Right lobe of liver (tissue), 6 donors: ENCODE measurements at regions not wholly inside any gene's neighbourhood (a gene's known extent, or its start where the extent isn't known, plus 50 kb on each side); places are given as distances from the start of the nearest gene placed in this dataset.

Experiments used
- ATAC-seq, 4 donors: fragments of 200-7000 bp; cut with Tn5 transposase; one replicate each; pipeline ENCODE4 v1.9.1; 2020; ENCODE audit warnings: mild to moderate bottlenecking in 4 of 4, moderate library complexity in 4 of 4
- DNase-seq, 3 donors: peaks; one replicate each; pipeline ENCODE4 v3.0.0-alpha.2; 2020
- H3K27ac ChIP-seq, 3 donors: fragments of 200-600 bp; one replicate each; pipeline ENCODE4 v1.8.0; 2022
- H3K27me3 ChIP-seq, 2 donors: fragments of 200-600 bp; one replicate each; pipeline ENCODE4 v1.8.0; 2022
- H3K36me3 ChIP-seq, 4 donors: fragments of 200-600 bp; sonication (generic) in 1 of 4; one replicate each; pipeline versions ENCODE4 v1.5.1 to v1.8.0; 2017 to 2022; ENCODE audit warnings: control low read depth in 1 of 4
- H3K4me1 ChIP-seq, 4 donors: fragments of 200-600 bp; sonication (generic) in 1 of 4; one replicate each; pipeline versions ENCODE4 v1.5.1 to v1.8.0; 2017 to 2022; ENCODE audit warnings: control low read depth in 1 of 4
- H3K4me3 ChIP-seq, 3 donors: fragments of 200-600 bp; one replicate each; pipeline ENCODE4 v1.8.0; 2022
- H3K9me3 ChIP-seq, 4 donors: fragments of 200-600 bp; sonication (generic) in 1 of 4; one replicate each; pipeline versions ENCODE4 v1.5.1 to v1.8.0; 2017 to 2022; ENCODE audit warnings: control low read depth in 1 of 4
- POLR2A ChIP-seq: fragments of 450-650 bp; IDR thresholded peaks from one replicate; pipeline ENCODE4 v1.6.1; 2017; ENCODE audit warnings: antibody characterized with exemption, mild to moderate bottlenecking
- WGBS: methylation state at CpG from one replicate; pipeline ENCODE4 v1.1.6; 2018; ENCODE audit warnings: low coverage, low lambda C conversion rate; ENCODE audit not compliant: insufficient coverage; ENCODE audit errors: missing lambda C conversion rate; 5-methylcytosine and 5-hydroxymethylcytosine counted together
- intact Hi-C, 2 donors: fragments of 100-400 bp; cut with DNase I; formaldehyde crosslinking; loops; one replicate each; pipeline versions ENCODE4 v1.11.2 to v1.14.1; 2022
- TF ChIP-seq, protein P1 (sequence below), 4 donors: fragments of 200-600 bp in 3 of 4; fragments of 450-650 bp in 1 of 4; IDR thresholded peaks; one replicate each; pipeline versions ENCODE4 v1.5.1 to v1.8.0; 2016 to 2022; ENCODE audit warnings: antibody characterized with exemption in 4 of 4, mild to moderate bottlenecking in 2 of 4
- donor health status: DM: no; HTN: yes; CAD: no.
- donor health status: DM: no; HTN: no; CAD: no.
- donor health status: DM: no; HTN: no; CAD: no.
- donor health status: DM: no; HTN: yes; CAD: no.
- donor health status: DM: no; HTN: yes; CAD: no.

DNA sequence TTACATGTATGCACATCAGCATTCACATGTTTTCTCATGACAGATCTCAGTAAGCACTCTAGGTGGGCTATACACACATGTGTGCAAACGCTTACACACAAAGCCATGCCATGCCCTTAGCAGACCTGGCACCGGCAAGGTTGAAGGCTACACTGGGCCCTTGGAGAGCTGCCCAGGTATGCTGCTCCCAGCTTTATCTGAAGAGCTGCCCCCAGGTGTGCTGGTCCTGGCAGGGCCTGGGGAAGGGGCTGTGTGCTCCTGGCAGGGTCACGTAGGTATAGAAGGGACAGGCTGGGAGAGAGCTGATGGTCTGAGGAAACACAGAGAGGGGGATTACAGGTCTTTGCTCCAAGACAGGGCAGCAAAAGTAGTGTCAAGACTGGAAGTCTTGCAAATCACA, 146.7 kb upstream of the VANGL1 start:
- intact Hi-C loops = no loop called here
- 84% methylated on average over 2 of the region's 3 CpGs for WGBS
- H3K36me3 ChIP-seq = no peaks in the 10 kb centered on the region
- DNase-seq = no peak
- ATAC-seq = no peak
- TF ChIP-seq, protein P1, sequence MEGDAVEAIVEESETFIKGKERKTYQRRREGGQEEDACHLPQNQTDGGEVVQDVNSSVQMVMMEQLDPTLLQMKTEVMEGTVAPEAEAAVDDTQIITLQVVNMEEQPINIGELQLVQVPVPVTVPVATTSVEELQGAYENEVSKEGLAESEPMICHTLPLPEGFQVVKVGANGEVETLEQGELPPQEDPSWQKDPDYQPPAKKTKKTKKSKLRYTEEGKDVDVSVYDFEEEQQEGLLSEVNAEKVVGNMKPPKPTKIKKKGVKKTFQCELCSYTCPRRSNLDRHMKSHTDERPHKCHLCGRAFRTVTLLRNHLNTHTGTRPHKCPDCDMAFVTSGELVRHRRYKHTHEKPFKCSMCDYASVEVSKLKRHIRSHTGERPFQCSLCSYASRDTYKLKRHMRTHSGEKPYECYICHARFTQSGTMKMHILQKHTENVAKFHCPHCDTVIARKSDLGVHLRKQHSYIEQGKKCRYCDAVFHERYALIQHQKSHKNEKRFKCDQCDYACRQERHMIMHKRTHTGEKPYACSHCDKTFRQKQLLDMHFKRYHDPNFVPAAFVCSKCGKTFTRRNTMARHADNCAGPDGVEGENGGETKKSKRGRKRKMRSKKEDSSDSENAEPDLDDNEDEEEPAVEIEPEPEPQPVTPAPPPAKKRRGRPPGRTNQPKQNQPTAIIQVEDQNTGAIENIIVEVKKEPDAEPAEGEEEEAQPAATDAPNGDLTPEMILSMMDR (IDR thresholded peaks at IDR 0.05) = no peak
- no peak for TF ChIP-seq POLR2A
- no peaks in the 10 kb centered on the region for H3K4me1 ChIP-seq
- no peak overlapping the region for H3K4me3 ChIP-seq
- H3K27ac ChIP-seq = no peak overlapping the region
- no peaks in the 10 kb centered on the region for H3K27me3 ChIP-seq
- H3K9me3 ChIP-seq = no peaks in the 10 kb centered on the region

DNA sequence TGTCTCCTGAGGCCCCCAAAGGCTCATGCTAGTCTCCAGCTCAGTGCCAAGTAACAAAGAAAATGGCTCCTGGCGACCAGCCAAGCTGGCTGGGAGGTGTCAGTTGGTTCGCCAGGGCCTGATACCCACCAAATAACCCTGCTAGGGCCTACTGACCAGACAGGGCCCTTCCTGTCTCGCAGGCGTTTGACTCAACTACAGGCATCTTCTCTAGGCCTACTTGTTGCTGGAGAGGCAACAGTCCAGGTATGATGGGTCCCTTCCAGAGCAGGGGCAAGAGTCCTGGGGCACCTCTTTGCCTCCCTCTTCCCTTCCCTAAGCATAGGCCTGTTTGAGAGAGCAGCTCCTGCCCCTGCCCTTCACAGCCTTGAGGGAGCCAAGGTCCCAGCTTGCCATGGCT, 147.9 kb upstream of the VANGL1 start:
- Histone ChIP-seq H3K9me3 (no peaks in the 10 kb centered on the region), H3K36me3 (no peaks in the 10 kb centered on the region), H3K4me3 (no peak overlapping the region), H3K4me1 (no peaks in the 10 kb centered on the region), H3K27me3 (no peaks in the 10 kb centered on the region), H3K27ac (no peak overlapping the region)
- intact Hi-C loops = no loop called here
- whole genome bisulfite sequencing = 71% methylated on average over 4 of the region's 4 CpGs
- TF ChIP-seq POLR2A = no peak
- TF ChIP-seq, protein P1 (IDR thresholded peaks at IDR 0.05) = no peak
- no peak for ATAC-seq
- DNase-seq = no peak

DNA sequence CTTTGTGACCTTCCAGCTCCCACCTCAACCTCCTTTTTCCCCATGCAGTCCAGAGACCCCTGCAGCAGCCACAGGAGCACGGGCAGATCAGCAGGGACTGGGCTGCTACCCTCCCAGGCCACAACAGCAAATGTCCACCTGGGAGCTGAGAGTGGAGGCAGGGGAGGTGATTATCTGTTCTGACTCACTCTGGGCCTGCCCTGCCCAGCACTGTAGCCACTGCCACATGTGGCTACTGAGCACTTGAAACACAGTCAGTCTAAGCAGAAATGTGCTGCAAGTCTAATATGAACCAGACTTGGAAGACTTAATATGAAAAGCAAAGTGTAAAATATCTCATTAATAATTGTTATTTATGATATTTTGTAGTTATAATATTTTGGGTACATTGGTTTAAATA, 148.9 kb upstream of the VANGL1 start:
- no peak overlapping the region for H3K4me3 ChIP-seq
- H3K36me3 ChIP-seq = no peaks in the 10 kb centered on the region
- H3K4me1 ChIP-seq = no peaks in the 10 kb centered on the region
- intact Hi-C loops = no loop called here
- 67% methylated on average over 1 of the region's 1 CpG for WGBS
- TF ChIP-seq POLR2A = no peak
- TF ChIP-seq, protein P1 (IDR thresholded peaks at IDR 0.05) = no peak
- no peak for ATAC-seq
- H3K27ac ChIP-seq = no peak overlapping the region
- no peaks in the 10 kb centered on the region for H3K9me3 ChIP-seq
- no peak for DNase-seq
- no peaks in the 10 kb centered on the region for H3K27me3 ChIP-seq

DNA sequence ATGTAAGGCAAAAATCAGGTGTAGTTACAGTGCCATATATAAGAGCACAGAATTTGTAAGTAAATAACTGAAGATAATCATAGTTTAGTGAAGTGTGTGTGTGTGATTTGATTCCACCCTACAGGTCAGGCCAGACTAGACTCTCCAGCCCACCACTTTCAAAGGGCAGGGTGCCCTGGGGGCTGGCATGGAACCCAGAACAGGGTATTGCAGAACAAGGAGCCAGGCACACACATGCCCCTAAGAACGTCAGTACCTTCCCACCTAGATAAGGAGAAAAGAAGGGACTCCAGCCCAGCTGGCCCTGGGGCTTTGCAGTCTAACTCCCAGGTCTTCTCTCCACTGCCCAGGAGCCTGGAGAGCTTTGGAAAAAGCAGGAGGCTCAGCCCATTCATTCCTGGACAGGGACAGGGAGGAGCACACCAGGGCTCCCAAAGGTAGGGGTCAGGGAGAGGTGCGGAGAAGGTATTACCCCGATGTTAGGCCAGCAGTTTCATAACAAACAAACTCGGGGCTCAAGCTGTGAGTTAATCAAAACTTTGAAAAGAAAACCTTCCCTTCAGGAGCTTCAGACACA, 149.7 kb upstream of the VANGL1 start:
- Histone ChIP-seq H3K27me3 (no peaks in the 10 kb centered on the region), H3K27ac (no peak overlapping the region), H3K36me3 (no peaks in the 10 kb centered on the region), H3K9me3 (no peaks in the 10 kb centered on the region), H3K4me3 (no peak overlapping the region), H3K4me1 (no peaks in the 10 kb centered on the region)
- TF ChIP-seq, protein P1 (IDR thresholded peaks at IDR 0.05) = no peak
- no peak for TF ChIP-seq POLR2A
- 59% methylated on average over 3 of the region's 4 CpGs for WGBS
- intact Hi-C loops = no loop called here
- no peak for DNase-seq
- no peak for ATAC-seq
